H1 (cell line): ENCODE measurements at regions not wholly inside any gene's neighbourhood (a gene's known extent, or its start where the extent isn't known, plus 50 kb on each side); places are given as distances from the start of the nearest gene placed in this dataset.

Experiments
- BRCA1 ChIP-seq: IDR thresholded peaks from 2 replicates; pipeline ENCODE4 v1.6.1; 2012; ENCODE audit warnings: low read depth, low read length, improper control_type of control experiment
- CBX5 ChIP-seq: fragments of 300-800, 300-1000 bp; sonication (generic); IDR thresholded peaks from 2 replicates; pipeline ENCODE4 v1.7.1; 2016; ENCODE audit warnings: antibody characterized with exemption, low read length, low read depth
- HDAC2 ChIP-seq, 2 experiments: fragments of 300-600 bp in 1 of 2; sonication (generic) in 1 of 2; IDR thresholded peaks; 2 replicates each; pipeline ENCODE4 v1.6.1; 2011 to 2012; ENCODE audit warnings: low read depth in 2 of 2, low read length in 2 of 2, mild to moderate bottlenecking in 2 of 2, moderate library complexity in 2 of 2, borderline replicate concordance in 1 of 2, inconsistent platforms in 1 of 2
- MAFK ChIP-seq: IDR thresholded peaks from 2 replicates; pipeline ENCODE4 v1.6.1; 2012; ENCODE audit warnings: low read depth, mild to moderate bottlenecking, improper control_type of control experiment, low read length
- RAD21 ChIP-seq, 2 experiments: IDR thresholded peaks in 1 of 2; conservative IDR thresholded peaks in 1 of 2; 2 replicates each; pipeline ENCODE4 v1.6.1; 2011; ENCODE audit warnings: low read depth in 2 of 2, low read length in 2 of 2, improper control_type of control experiment in 1 of 2, inconsistent platforms in 1 of 2, mild to moderate bottlenecking in 1 of 2, moderate library complexity in 1 of 2
- SP4 ChIP-seq: IDR thresholded peaks from 2 replicates; pipeline ENCODE4 v1.6.1; 2012; ENCODE audit warnings: low read length, inconsistent platforms
- YY1 ChIP-seq: IDR thresholded peaks from 2 replicates; pipeline ENCODE4 v1.6.1; 2011; ENCODE audit warnings: low read depth, mild to moderate bottlenecking, low read length
- TF ChIP-seq, protein P1 (sequence below): fragments of 300-600 bp; sonication (generic); IDR thresholded peaks from 2 replicates; pipeline ENCODE4 v1.7.1; 2012; ENCODE audit warnings: low read length, moderate library complexity, mild to moderate bottlenecking, inconsistent platforms; ENCODE audit not compliant: insufficient replicate concordance

- TF ChIP-seq CBX5, result no peak
- TF ChIP-seq, protein P1, sequence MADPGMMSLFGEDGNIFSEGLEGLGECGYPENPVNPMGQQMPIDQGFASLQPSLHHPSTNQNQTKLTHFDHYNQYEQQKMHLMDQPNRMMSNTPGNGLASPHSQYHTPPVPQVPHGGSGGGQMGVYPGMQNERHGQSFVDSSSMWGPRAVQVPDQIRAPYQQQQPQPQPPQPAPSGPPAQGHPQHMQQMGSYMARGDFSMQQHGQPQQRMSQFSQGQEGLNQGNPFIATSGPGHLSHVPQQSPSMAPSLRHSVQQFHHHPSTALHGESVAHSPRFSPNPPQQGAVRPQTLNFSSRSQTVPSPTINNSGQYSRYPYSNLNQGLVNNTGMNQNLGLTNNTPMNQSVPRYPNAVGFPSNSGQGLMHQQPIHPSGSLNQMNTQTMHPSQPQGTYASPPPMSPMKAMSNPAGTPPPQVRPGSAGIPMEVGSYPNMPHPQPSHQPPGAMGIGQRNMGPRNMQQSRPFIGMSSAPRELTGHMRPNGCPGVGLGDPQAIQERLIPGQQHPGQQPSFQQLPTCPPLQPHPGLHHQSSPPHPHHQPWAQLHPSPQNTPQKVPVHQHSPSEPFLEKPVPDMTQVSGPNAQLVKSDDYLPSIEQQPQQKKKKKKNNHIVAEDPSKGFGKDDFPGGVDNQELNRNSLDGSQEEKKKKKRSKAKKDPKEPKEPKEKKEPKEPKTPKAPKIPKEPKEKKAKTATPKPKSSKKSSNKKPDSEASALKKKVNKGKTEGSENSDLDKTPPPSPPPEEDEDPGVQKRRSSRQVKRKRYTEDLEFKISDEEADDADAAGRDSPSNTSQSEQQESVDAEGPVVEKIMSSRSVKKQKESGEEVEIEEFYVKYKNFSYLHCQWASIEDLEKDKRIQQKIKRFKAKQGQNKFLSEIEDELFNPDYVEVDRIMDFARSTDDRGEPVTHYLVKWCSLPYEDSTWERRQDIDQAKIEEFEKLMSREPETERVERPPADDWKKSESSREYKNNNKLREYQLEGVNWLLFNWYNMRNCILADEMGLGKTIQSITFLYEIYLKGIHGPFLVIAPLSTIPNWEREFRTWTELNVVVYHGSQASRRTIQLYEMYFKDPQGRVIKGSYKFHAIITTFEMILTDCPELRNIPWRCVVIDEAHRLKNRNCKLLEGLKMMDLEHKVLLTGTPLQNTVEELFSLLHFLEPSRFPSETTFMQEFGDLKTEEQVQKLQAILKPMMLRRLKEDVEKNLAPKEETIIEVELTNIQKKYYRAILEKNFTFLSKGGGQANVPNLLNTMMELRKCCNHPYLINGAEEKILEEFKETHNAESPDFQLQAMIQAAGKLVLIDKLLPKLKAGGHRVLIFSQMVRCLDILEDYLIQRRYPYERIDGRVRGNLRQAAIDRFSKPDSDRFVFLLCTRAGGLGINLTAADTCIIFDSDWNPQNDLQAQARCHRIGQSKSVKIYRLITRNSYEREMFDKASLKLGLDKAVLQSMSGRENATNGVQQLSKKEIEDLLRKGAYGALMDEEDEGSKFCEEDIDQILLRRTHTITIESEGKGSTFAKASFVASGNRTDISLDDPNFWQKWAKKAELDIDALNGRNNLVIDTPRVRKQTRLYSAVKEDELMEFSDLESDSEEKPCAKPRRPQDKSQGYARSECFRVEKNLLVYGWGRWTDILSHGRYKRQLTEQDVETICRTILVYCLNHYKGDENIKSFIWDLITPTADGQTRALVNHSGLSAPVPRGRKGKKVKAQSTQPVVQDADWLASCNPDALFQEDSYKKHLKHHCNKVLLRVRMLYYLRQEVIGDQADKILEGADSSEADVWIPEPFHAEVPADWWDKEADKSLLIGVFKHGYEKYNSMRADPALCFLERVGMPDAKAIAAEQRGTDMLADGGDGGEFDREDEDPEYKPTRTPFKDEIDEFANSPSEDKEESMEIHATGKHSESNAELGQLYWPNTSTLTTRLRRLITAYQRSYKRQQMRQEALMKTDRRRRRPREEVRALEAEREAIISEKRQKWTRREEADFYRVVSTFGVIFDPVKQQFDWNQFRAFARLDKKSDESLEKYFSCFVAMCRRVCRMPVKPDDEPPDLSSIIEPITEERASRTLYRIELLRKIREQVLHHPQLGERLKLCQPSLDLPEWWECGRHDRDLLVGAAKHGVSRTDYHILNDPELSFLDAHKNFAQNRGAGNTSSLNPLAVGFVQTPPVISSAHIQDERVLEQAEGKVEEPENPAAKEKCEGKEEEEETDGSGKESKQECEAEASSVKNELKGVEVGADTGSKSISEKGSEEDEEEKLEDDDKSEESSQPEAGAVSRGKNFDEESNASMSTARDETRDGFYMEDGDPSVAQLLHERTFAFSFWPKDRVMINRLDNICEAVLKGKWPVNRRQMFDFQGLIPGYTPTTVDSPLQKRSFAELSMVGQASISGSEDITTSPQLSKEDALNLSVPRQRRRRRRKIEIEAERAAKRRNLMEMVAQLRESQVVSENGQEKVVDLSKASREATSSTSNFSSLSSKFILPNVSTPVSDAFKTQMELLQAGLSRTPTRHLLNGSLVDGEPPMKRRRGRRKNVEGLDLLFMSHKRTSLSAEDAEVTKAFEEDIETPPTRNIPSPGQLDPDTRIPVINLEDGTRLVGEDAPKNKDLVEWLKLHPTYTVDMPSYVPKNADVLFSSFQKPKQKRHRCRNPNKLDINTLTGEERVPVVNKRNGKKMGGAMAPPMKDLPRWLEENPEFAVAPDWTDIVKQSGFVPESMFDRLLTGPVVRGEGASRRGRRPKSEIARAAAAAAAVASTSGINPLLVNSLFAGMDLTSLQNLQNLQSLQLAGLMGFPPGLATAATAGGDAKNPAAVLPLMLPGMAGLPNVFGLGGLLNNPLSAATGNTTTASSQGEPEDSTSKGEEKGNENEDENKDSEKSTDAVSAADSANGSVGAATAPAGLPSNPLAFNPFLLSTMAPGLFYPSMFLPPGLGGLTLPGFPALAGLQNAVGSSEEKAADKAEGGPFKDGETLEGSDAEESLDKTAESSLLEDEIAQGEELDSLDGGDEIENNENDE, result no peak
- TF ChIP-seq BRCA1, result no peak
- TF ChIP-seq HDAC2 (IDR thresholded peaks at IDR 0.05; ENCODE audit: borderline replicate concordance in 1 of 2, low read depth in 2 of 2, low read length in 2 of 2), result no peak
- TF ChIP-seq YY1, result no peak
- TF ChIP-seq SP4, result no peak
- TF ChIP-seq RAD21 (IDR thresholded peaks at IDR 0.05 in 1 of 2, conservative IDR thresholded peaks at IDR 0.05 in 1 of 2; ENCODE audit: low read depth in 2 of 2, low read length in 2 of 2), result no peak
- TF ChIP-seq MAFK, result no peak
- TF ChIP-seq, all 59 proteins: peak for 0
These were observed 367.6 kb upstream of the DDI1 start (continued) for GRCh38 chr11:103668859-103669258.
